Daoy (cell line): ENCODE measurements at regions not wholly inside any gene's neighbourhood (a gene's known extent, or its start where the extent isn't known, plus 50 kb on each side); places are given as distances from the start of the nearest gene placed in this dataset.
A peak's percentile ranks its signal among the peaks of the same experiment; 100 is the strongest.
"Not testable (repeated sequence)": the region's sequence is repeated elsewhere in the genome, so short reads cannot be mapped to it uniquely, and the experiment has no call there.

ENCODE experiments used
- DNase-seq: peaks from one replicate; pipeline ENCODE4 v3.0.0-alpha.2; 2015; ENCODE audit warnings: low read depth

GRCh38 chr4:34289962-34290361 is 1954.4 kb downstream of the ARAP2 start:
- DNase-seq, result no peak

GRCh38 chr4:34293459-34293858 is 1950.9 kb downstream of the ARAP2 start:
- peak; percentile 3 for DNase-seq

GRCh38 chr4:34309383-34309906 is 1934.9 kb downstream of the ARAP2 start:
- DNase-seq, result no peak

GRCh38 chr4:34318773-34319172 is 1925.5 kb downstream of the ARAP2 start:
- DNase-seq, result no peak

- no peak for DNase-seq
Observed at GRCh38 chr4:34323549-34324320, 1920.6 kb downstream of the ARAP2 start.

- DNase-seq, result no peak
Observed at GRCh38 chr4:34328939-34329338, 1915.4 kb downstream of the ARAP2 start.

GRCh38 chr4:34335156-34335555 is 1909.2 kb downstream of the ARAP2 start:
- DNase-seq, result not testable (repeated sequence)

GRCh38 chr4:34335556-34335955 is 1908.8 kb downstream of the ARAP2 start:
- DNase-seq, result not testable (repeated sequence)

- no peak for DNase-seq
Observed at GRCh38 chr4:34362654-34363053, 1881.7 kb downstream of the ARAP2 start.

GRCh38 chr4:34363842-34364241 is 1880.5 kb downstream of the ARAP2 start:
- DNase-seq, result no peak

GRCh38 chr4:34365946-34366345 is 1878.4 kb downstream of the ARAP2 start:
- no peak for DNase-seq

- DNase-seq, result no peak
Observed at GRCh38 chr4:34371676-34372075, 1872.6 kb downstream of the ARAP2 start.

GRCh38 chr4:34372815-34373214 is 1871.5 kb downstream of the ARAP2 start:
- no peak for DNase-seq

- no peak for DNase-seq
Observed at GRCh38 chr4:34373456-34373855, 1870.9 kb downstream of the ARAP2 start.

GRCh38 chr4:34412233-34412632 is 1832.1 kb downstream of the ARAP2 start:
- DNase-seq, result no peak

- DNase-seq, result no peak
Observed at GRCh38 chr4:34412911-34413310, 1831.4 kb downstream of the ARAP2 start.

- peak; percentile 0 for DNase-seq
Observed at GRCh38 chr4:34417160-34417559, 1827.2 kb downstream of the ARAP2 start.

GRCh38 chr4:34419871-34420270 is 1824.4 kb downstream of the ARAP2 start:
- no peak for DNase-seq

- no peak for DNase-seq
Observed at GRCh38 chr4:34422472-34423175, 1821.7 kb downstream of the ARAP2 start.

GRCh38 chr4:34432706-34433105 is 1811.6 kb downstream of the ARAP2 start:
- no peak for DNase-seq

- DNase-seq, result not testable (repeated sequence)
Observed at GRCh38 chr4:34434377-34434776, 1809.9 kb downstream of the ARAP2 start.

GRCh38 chr4:34464196-34464595 is 1780.1 kb downstream of the ARAP2 start:
- no peak for DNase-seq

- no peak for DNase-seq
Observed at GRCh38 chr4:34466411-34466810, 1777.9 kb downstream of the ARAP2 start.
